GM21423 (cell line): ENCODE measurements at regions not wholly inside any gene's neighbourhood (a gene's known extent, or its start where the extent isn't known, plus 50 kb on each side); places are given as distances from the start of the nearest gene placed in this dataset.
"Not testable (repeated sequence)": the region's sequence is repeated elsewhere in the genome, so short reads cannot be mapped to it uniquely, and the experiment has no call there.

Experiments used
- ATAC-seq: cut with Tn5 transposase; IDR thresholded peaks from one replicate; pipeline ENCODE4 v1.9.1; 2021; ENCODE audit warnings: mild to moderate bottlenecking, moderate library complexity; ENCODE audit not compliant: unreplicated experiment

DNA sequence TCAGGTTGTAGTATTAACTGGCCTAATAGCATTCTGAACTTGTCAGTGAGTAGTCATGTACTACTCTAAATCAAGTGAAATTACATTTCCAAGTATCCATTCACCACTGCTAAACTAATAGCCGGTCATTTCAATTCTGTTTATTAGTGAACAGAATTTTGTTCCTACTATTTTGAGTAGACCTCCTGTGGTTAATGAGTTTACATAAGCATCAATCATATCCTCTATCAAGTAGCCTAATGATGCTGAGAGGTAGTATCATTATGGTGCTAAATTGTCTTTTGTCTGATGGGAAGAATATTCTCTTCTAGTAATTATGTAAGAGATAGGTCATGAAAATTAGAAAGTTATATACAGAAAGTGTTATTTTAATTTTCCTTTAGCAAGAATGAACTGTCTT lies 602.8 kb downstream of the KCNT2 start:
- ATAC-seq = no peak

DNA sequence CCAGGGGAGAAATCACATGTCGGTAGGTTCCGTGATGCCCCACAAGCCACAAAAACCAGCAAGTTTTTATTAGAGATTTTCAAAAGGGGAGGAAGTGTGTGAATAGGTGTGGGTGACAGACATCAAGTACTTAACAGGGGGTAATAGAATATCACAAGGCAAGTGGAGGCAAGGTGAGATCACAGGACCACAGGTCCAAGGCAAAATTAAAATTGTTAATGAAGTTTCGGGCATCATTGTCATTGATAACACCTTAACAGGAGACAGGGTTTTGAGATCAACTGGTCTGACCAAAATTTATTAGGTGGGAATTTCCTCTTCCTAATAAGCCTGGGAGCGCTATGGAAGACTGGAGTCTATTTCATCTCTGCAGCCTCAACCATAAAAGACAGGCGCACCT lies 603.9 kb downstream of the KCNT2 start:
- not testable (repeated sequence) for ATAC-seq

- ATAC-seq = no peak
These were observed 605.3 kb downstream of the KCNT2 start for GRCh38 chr1:196002906-196003305.

GRCh38 chr1:196002296-196002695 lies 605.9 kb downstream of the KCNT2 start:
- not testable (repeated sequence) for ATAC-seq

- ATAC-seq = no peak
These were observed 607.1 kb downstream of the KCNT2 start for GRCh38 chr1:196001188-196001587.

GRCh38 chr1:195999022-195999421 lies 609.2 kb downstream of the KCNT2 start:
- no peak for ATAC-seq

DNA sequence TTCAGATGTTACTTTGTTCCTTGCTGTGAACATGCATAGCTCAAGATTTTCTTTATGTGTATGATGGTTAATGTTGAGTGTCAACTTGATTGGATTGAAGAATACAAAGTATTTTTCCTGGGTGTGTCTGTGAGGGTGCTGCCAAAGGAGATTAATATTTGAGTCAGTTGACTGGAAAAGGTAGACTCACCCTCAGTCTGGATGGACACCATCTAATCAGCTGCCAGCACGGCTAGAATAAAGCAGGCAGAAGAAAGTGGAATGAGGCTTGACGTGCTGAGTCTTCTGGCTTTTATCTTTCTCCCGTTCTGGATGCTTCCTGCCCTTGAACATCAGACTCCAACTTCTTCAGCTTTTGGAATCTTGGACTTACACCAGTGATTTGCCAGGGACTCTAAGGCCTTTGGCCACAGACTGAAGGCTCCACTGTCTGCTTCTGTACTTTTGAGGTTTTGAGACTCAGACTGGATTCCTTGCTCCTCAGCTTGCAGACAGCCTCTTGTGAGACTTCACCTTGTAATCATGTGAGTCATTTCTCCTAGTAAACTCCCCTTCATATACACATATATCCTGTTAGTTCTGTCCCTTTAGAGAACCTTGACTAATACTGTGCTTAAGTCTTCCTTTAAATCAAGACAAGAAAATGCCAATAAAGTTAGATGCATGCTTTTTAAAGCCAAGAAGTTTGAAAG lies 626.6 kb downstream of the KCNT2 start:
- no peak for ATAC-seq

DNA sequence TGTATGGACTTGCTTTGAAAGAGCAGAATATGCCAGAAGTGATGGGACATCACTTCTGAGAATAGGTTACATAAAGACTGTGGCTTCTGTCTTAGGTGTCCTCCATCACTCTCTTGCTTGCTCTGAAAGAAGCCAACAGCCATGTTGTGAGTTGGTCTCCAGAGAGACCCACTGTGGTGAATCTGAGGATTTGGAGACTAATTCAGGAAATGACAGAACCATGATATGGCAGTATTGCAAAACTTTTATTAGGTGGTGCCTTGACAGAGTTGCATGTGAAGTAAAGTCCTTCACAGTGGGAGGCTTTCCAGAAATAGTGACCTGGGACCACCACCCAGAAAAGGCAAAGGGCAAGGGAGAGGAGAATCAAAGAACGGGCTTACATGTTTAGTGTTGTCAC lies 628.6 kb downstream of the KCNT2 start:
- ATAC-seq = no peak

GRCh38 chr1:195973311-195973904 lies 634.8 kb downstream of the KCNT2 start:
- no peak for ATAC-seq

DNA sequence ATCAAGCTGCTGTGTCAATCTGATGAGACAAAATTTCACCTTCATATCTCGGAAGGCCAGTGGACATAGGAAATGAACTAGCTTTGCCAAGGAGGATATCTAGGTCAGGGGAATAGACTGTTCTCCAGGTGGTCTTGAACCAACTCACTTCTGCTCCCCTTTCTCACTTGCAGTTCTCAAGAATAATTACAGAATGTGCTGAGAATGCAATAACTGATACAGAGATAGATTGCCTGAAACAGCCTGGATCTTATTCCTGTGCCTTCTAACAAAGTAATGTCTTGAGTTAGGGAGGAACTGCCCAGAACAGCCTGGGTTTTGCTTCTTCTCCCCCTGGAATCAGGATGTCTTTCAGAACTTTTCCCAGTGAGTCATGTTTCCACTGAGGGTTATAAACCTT lies 636.7 kb downstream of the KCNT2 start:
- no peak for ATAC-seq

GRCh38 chr1:195970209-195970608 lies 638.0 kb downstream of the KCNT2 start:
- no peak for ATAC-seq

DNA sequence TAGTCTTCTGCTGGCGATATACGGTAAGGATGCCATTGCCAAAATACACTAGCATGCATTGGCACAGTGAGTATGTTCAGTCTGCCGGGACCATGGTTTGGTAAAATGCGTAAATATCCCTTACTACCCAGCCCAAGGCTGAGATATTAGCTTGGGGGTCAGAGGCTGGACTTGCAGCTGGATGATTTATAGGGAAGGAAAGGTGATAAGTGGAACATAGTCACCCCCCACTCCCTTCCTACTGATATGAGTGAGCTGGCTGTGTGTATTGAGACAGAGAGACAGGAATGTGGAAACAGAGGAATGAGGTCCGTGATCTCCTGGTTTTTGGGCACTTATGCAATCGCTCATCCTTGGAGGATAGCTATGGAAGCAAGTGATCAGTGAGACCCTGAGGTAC lies 642.8 kb downstream of the KCNT2 start:
- no peak for ATAC-seq

DNA sequence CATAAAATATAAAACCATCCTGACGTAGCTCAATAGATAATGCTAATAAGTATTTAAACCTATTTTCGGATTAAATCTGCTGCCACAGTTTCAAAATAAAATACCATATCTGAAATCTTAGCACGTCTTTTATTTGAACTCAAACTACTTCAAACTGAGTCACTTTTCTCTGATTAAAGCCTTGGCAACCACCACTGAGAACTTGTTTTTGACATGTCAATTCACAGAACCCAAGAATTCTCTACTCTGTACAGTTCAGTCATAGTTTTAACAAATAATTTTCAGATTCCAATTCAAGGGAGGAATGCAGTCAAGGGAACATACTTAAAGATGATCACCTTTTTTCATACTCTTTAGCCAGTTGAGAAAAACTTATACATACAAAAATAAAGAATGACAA lies 643.2 kb downstream of the KCNT2 start:
- no peak for ATAC-seq

- ATAC-seq = no peak
These were observed 643.7 kb downstream of the KCNT2 start for GRCh38 chr1:195964516-195964915.

DNA sequence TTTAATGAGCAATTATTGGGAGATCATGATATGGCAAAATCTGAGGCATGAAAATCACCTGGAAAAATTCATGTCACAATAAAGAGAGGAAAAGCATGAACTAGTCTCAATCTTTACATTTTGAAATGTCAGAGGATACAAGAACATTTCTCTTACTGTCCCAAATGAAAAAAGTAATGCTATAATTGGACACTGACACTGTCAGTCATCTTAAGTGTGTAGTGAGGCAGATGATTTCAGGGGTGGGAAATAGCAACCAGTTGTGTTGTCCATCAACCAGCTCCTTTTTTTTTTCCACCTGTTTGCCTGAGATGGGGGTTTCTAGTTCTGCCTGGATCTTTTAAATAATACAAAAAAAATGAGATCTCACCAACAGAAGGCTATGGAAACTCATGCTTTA lies 646.2 kb downstream of the KCNT2 start:
- ATAC-seq = no peak

DNA sequence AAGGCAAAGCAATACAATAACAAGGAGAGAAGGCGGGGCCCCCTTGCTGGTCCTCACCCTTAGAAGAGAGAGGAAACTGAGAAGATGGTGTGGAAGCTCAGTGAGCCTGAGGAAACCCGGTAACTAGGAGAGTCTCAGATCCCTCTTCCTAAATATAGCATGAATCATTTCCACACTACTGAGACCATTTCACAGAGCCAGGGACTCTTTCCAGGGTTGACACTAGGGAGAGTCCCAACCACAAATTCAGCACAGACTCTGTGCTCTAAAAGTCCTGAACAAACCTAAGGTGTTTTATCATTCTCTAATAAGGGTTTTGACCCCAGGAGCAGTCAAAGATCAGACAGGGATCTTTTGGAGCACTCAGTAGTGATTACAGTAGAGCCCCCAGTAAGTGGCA lies 647.7 kb downstream of the KCNT2 start:
- no peak for ATAC-seq

GRCh38 chr1:195958131-195958530 lies 650.1 kb downstream of the KCNT2 start:
- ATAC-seq = no peak

DNA sequence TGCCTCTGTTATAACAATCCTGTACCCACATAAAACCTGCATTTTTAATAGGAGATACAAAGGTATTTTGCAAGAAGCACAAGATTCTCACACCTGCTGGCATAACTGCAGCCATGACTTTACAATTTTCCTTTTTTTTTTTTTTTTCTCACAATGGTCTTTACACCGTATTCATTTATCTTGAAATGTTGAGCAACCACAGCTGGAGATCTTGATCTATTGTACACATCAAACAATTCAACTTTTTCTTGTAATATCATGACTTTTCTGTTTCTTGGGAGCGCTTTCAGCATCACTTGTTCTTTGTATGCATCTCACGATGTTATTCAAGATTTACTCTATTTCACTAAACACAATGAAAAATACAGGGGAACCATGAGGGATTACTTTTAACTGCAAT lies 651.4 kb downstream of the KCNT2 start:
- ATAC-seq = no peak

DNA sequence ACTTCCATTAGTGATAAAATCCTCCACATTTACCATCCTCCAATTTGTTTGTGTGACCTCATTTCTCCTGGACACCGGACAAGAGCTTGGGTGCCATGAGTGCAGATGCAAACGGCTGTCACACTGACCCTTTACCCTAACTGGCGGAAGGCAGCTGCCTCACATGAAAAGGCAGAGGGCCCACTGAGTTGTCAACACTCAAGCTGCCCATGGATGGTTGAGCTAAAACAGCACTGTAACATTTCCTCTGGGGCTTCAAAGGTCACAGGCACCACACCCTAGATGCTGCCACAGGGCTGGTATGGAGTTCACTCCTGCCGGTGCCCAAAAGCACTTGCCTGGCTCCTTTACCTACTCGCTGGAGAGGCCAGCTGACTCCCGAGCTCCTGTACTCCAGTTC lies 653.4 kb downstream of the KCNT2 start:
- ATAC-seq = no peak

DNA sequence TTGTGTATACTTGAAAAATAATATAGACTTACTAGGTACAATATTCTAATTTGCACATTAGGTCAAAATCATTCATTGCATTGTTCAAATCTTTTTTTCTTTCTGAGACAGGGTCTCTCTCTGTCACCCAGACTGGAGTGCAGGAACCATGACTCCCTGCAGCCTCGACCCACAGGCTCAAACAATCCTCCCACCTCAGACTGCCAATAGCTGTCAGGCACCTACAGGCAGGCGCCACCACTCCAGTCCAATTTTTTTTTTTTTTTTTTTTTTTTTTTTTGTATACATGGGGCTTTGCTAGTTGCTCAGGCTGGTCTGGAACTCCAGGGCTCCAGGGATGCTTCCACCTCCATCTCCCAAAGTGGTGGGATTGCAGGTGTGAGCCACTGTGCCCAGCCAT lies 656.9 kb downstream of the KCNT2 start:
- ATAC-seq = no peak

GRCh38 chr1:195948123-195948895 lies 659.9 kb downstream of the KCNT2 start:
- no peak for ATAC-seq

DNA sequence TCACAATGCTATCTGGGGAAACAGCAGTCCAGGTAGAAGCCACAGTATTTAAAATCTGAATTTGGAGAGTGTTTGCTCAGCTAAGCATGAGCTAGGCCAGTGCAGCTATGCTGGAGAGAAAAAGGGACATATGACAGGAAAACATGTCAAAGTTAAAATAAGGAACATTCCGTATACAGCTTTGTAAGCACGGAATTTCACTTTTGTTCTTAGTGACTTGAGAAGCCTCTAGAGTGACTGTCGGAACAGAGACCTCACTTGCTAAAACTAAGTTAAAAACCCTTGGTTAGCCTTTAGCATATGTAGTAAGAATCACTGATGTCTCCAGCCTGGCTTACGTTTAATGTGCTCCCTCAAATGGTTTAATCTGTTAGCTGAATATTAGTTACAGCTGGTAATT lies 661.7 kb downstream of the KCNT2 start:
- no peak for ATAC-seq
